Stomach (tissue), 8 donors: ENCODE measurements at regions not wholly inside any gene's neighbourhood (a gene's known extent, or its start where the extent isn't known, plus 50 kb on each side); places are given as distances from the start of the nearest gene placed in this dataset.

Experiments used
- DNase-seq, 2 donors: peaks; one replicate each; pipeline versions ENCODE4 v3.0.0 to v3.0.0-alpha.2; 2013 to 2019
- H3K27ac ChIP-seq, 5 donors: fragments of 200-600 bp in 4 of 5; sonication (generic) in 4 of 5; one replicate each; pipeline ENCODE4 v1.5.1; 2013 to 2019; ENCODE audit warnings: mild to moderate bottlenecking in 1 of 5, moderate library complexity in 1 of 5
- H3K27me3 ChIP-seq, 3 donors: fragments of 200-600 bp; sonication (generic); one replicate each; pipeline ENCODE4 v1.5.1; 2017 to 2019; ENCODE audit warnings: mixed run types in 1 of 3
- H3K36me3 ChIP-seq, 4 donors: fragments of 200-600 bp; sonication (generic); 1 replicate in 3 of 4; 2 replicates in 1 of 4; pipeline ENCODE4 v1.5.1; 2016 to 2019
- H3K4me1 ChIP-seq, 4 donors: fragments of 200-600 bp; sonication (generic); one replicate each; pipeline ENCODE4 v1.5.1; 2016 to 2019
- H3K4me3 ChIP-seq, 4 donors: fragments of 200-600 bp; sonication (generic) in 3 of 4; one replicate each; pipeline ENCODE4 v1.5.1; 2016 to 2019; ENCODE audit warnings: mild to moderate bottlenecking in 1 of 4
- H3K9me3 ChIP-seq, 4 donors: fragments of 200-600 bp; sonication (generic); one replicate each; pipeline ENCODE4 v1.5.1; 2016 to 2019
- EP300 ChIP-seq: sonication (generic); formaldehyde crosslinking; IDR thresholded peaks from one replicate; pipeline ENCODE4 v1.6.1; 2017; ENCODE audit warnings: antibody characterized with exemption
- POLR2A ChIP-seq, 4 donors: fragments of 450-650 bp; IDR thresholded peaks; one replicate each; pipeline ENCODE4 v1.6.1; 2016; ENCODE audit warnings: antibody characterized with exemption in 4 of 4, control low read depth in 2 of 4, mild to moderate bottlenecking in 1 of 4, moderate library complexity in 1 of 4
- POLR2AphosphoS5 ChIP-seq, 3 donors: sonication (generic); formaldehyde crosslinking; IDR thresholded peaks; one replicate each; pipeline ENCODE4 v1.6.1; 2016; ENCODE audit warnings: antibody characterized with exemption in 3 of 3
- WGBS, 5 donors: extraction: QIAGEN DNeasy Blood & Tissue Kit in 3 of 5; methylation state at CpG; one replicate each; pipeline versions ENCODE4 v1.1.5 to v1.1.7; 2013 to 2018; 5-methylcytosine and 5-hydroxymethylcytosine counted together
- intact Hi-C: fragments of 100-400 bp; cut with DNase I; formaldehyde crosslinking; loops from one replicate; pipeline ENCODE4 v1.15.1; 2023; ENCODE audit warnings: low total_unique reads
- TF ChIP-seq, protein P1 (sequence below), 7 experiments: fragments of 450-650 bp in 4 of 7; fragments of 200-600 bp in 3 of 7; sonication (generic) in 3 of 7; IDR thresholded peaks; one replicate each; pipeline ENCODE4 v1.5.1; 2016 to 2019; ENCODE audit warnings: antibody characterized with exemption in 7 of 7, control low read depth in 2 of 7, mild to moderate bottlenecking in 1 of 7
- donor health status: healthy with polysubstance abuse.
- donor health status: Bipolar disorder and iron deficiency.
- donor health status: healthy.

- no peak for DNase-seq
- TF ChIP-seq EP300 (no peak), POLR2A (IDR thresholded peaks at IDR 0.05) (no peak), POLR2AphosphoS5 (IDR thresholded peaks at IDR 0.05) (no peak)
- TF ChIP-seq, protein P1, sequence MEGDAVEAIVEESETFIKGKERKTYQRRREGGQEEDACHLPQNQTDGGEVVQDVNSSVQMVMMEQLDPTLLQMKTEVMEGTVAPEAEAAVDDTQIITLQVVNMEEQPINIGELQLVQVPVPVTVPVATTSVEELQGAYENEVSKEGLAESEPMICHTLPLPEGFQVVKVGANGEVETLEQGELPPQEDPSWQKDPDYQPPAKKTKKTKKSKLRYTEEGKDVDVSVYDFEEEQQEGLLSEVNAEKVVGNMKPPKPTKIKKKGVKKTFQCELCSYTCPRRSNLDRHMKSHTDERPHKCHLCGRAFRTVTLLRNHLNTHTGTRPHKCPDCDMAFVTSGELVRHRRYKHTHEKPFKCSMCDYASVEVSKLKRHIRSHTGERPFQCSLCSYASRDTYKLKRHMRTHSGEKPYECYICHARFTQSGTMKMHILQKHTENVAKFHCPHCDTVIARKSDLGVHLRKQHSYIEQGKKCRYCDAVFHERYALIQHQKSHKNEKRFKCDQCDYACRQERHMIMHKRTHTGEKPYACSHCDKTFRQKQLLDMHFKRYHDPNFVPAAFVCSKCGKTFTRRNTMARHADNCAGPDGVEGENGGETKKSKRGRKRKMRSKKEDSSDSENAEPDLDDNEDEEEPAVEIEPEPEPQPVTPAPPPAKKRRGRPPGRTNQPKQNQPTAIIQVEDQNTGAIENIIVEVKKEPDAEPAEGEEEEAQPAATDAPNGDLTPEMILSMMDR (IDR thresholded peaks at IDR 0.05) = no peak
- H3K9me3 ChIP-seq = no peaks in the 10 kb centered on the region
- 72 to 96% (median 86%) methylated on average over 1 of the region's 1 CpG for WGBS, 5 donors
- no peaks in the 10 kb centered on the region for H3K27me3 ChIP-seq
- no peaks in the 10 kb centered on the region for H3K4me1 ChIP-seq
- no peak overlapping the region for H3K4me3 ChIP-seq
- no peaks in the 10 kb centered on the region for H3K36me3 ChIP-seq
- intact Hi-C loops = no loop called here
- no peak overlapping the region for H3K27ac ChIP-seq
Observed at GRCh38 chr7:17485904-17486303, 187.5 kb downstream of the AHR start.

- intact Hi-C loops = no loop called here
- WGBS, 5 donors = 92 to 98% (median 96%) methylated on average over 2 of the region's 2 CpGs
- Histone ChIP-seq H3K4me3 (no peak overlapping the region), H3K9me3 (no peaks in the 10 kb centered on the region), H3K4me1 (no peaks in the 10 kb centered on the region), H3K27ac (no peak overlapping the region), H3K36me3 (no peaks in the 10 kb centered on the region), H3K27me3 (no peaks in the 10 kb centered on the region)
- no peak for TF ChIP-seq POLR2A (IDR thresholded peaks at IDR 0.05)
- TF ChIP-seq, protein P1 (IDR thresholded peaks at IDR 0.05) = no peak
- TF ChIP-seq EP300 = no peak
- no peak for TF ChIP-seq POLR2AphosphoS5 (IDR thresholded peaks at IDR 0.05)
- no peak for DNase-seq
Observed at GRCh38 chr7:17486835-17487234, 188.4 kb downstream of the AHR start.

- no peak for TF ChIP-seq POLR2A (IDR thresholded peaks at IDR 0.05)
- TF ChIP-seq EP300 = no peak
- TF ChIP-seq POLR2AphosphoS5 (IDR thresholded peaks at IDR 0.05) = no peak
- TF ChIP-seq, protein P1 (IDR thresholded peaks at IDR 0.05) = no peak
- DNase-seq = no peak
- no peaks in the 10 kb centered on the region for H3K27me3 ChIP-seq
- intact Hi-C loops = no loop called here
- no peaks in the 10 kb centered on the region for H3K9me3 ChIP-seq
- H3K27ac ChIP-seq = no peak overlapping the region
- no peak overlapping the region for H3K4me3 ChIP-seq
- H3K36me3 ChIP-seq = no peaks in the 10 kb centered on the region
- H3K4me1 ChIP-seq = no peaks in the 10 kb centered on the region
- 80 to 90% (median 81%) methylated on average over 2 of the region's 2 CpGs for WGBS, 5 donors
Observed at GRCh38 chr7:17487343-17487742, 188.9 kb downstream of the AHR start.

DNA sequence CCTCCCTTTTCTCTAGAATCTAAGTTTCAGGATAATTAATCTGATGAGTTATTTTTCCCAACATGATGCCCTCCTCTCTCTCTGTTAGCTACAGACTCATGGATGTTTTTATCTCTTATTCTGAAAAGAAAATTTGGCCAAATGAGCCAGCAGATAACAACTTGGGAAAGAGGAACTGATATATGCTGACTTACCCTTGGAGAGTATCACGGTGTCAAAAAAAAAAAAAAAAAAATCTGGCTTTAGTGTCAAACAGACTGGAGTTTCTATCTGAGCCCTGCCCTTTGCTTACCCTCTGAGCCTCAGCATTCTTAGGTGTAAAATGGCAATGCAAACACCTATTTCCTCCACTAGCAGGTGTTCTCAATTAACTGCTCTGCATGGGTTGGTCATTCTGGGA lies 190.4 kb downstream of the AHR start:
- WGBS, 5 donors = 64 to 93% (median 76%) methylated on average over 1 of the region's 1 CpG
- Histone ChIP-seq H3K27ac (no peak overlapping the region), H3K4me3 (no peak overlapping the region), H3K27me3 (no peaks in the 10 kb centered on the region), H3K36me3 (no peaks in the 10 kb centered on the region), H3K9me3 (no peaks in the 10 kb centered on the region), H3K4me1 (no peaks in the 10 kb centered on the region)
- DNase-seq = no peak
- TF ChIP-seq, protein P1 (IDR thresholded peaks at IDR 0.05) = no peak
- TF ChIP-seq POLR2A (IDR thresholded peaks at IDR 0.05) (no peak), POLR2AphosphoS5 (IDR thresholded peaks at IDR 0.05) (no peak), EP300 (no peak)
- intact Hi-C loops = no loop called here
